B cell (primary cell): ENCODE measurements at regions not wholly inside any gene's neighbourhood (a gene's known extent, or its start where the extent isn't known, plus 50 kb on each side); places are given as distances from the start of the nearest gene placed in this dataset.

Experiments
- EZH2 ChIP-seq: IDR thresholded peaks from 2 replicates; pipeline ENCODE4 v1.6.1; 2012; ENCODE audit warnings: borderline replicate concordance, low read depth, mild to moderate bottlenecking, moderate library complexity, low read length; ENCODE audit not compliant: insufficient read depth, poor library complexity, severe bottlenecking
- TF ChIP-seq, protein P1 (sequence below): fragments of 200-600 bp; IDR thresholded peaks from one replicate; pipeline ENCODE4 v1.8.0; 2022; ENCODE audit warnings: antibody characterized with exemption, mild to moderate bottlenecking

DNA sequence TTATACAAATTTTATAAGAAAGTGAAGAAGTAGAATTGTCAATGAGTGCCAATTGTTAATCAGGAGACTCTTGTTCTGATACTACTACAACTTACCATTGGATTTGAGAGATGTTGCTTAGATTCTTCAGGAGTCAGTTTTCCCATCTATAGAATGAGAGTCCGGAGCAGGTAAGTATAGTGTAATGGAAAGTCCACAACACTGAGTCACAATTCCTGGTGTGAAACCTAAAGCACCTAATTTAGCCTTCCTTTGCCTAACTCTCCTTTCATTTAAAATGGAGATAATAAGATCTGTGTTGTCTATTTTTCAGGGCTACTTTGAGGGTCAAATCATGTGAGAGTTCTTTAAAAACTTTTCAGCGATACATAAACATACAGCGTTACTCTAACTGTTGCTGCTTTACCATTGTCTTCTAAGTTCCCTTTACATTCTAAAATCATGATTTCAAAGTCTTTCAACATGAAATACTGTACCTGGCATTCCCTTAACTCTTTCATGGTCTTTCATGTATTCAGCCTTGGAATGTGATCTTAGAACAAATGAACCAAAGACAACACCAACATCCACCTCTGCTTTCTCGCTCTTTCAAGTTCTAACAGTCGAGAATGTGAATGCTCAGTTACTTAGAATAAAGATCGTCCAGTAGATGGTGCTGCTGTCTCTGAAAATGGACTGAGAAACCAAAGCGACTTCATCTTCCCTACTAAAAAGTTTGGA lies 90.9 kb downstream of the SLC30A10 start:
- TF ChIP-seq, protein P1, sequence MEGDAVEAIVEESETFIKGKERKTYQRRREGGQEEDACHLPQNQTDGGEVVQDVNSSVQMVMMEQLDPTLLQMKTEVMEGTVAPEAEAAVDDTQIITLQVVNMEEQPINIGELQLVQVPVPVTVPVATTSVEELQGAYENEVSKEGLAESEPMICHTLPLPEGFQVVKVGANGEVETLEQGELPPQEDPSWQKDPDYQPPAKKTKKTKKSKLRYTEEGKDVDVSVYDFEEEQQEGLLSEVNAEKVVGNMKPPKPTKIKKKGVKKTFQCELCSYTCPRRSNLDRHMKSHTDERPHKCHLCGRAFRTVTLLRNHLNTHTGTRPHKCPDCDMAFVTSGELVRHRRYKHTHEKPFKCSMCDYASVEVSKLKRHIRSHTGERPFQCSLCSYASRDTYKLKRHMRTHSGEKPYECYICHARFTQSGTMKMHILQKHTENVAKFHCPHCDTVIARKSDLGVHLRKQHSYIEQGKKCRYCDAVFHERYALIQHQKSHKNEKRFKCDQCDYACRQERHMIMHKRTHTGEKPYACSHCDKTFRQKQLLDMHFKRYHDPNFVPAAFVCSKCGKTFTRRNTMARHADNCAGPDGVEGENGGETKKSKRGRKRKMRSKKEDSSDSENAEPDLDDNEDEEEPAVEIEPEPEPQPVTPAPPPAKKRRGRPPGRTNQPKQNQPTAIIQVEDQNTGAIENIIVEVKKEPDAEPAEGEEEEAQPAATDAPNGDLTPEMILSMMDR = peak; percentile 39
- no peak for TF ChIP-seq EZH2
